ENCODE measurements at regions not wholly inside any gene's neighbourhood (a gene's known extent, or its start where the extent isn't known, plus 50 kb on each side); places are given as distances from the start of the nearest gene placed in this dataset.

DNA sequence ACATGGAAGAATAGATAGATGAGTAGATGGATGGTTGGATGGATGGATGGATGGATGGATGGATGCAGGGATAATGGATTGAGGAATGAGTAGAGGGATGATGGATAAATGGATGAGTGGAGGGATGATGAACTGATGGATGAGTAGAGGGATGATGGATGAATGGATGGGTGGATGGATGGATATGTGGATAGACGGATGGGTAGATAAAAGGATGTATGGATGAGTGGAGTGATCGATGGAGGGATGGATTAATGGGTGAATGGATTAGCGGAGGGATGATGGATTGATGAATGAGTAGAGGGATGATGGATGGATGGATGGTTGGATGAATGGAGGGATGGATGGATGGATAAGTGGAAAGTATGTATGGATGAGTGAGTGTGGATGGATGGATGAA, 533.2 kb downstream of the RFC3 start:
- no peaks in the 10 kb centered on the region for H3K79me1 ChIP-seq (ENCODE audit: insufficient read depth, low read depth, low read length, poor library complexity, severe bottlenecking)
- H3K18ac ChIP-seq (ENCODE audit: insufficient read length, low read depth, low read length), result no peak overlapping the region
- no peak overlapping the region for H2BK15ac ChIP-seq (ENCODE audit: low read depth, low read length)
- no peak overlapping the region for H3K4me2 ChIP-seq (ENCODE audit: insufficient read depth, insufficient read length, low read length)
- no peak overlapping the region for H3K14ac ChIP-seq (ENCODE audit: insufficient read depth, low read length)
- H2BK5ac ChIP-seq (ENCODE audit: insufficient read length, low read length), result no peak overlapping the region
- H2BK12ac ChIP-seq (ENCODE audit: insufficient read length, low read depth, low read length), result no peak overlapping the region
- no peaks in the 10 kb centered on the region; the same call in 1 of the 2 replicates for H3K27me3 Mint-ChIP-seq (ENCODE audit: low read depth)
- H3K4me1 ChIP-seq (ENCODE audit: insufficient read depth, low read length), result no peaks in the 10 kb centered on the region
- no peaks in the 10 kb centered on the region for H3K79me2 ChIP-seq (ENCODE audit: insufficient read depth, low read length)
- no peaks in the 10 kb centered on the region for H3K27me3 ChIP-seq (ENCODE audit: insufficient read depth, low read length)
- no peak overlapping the region for H4K8ac ChIP-seq (replicated peaks; ENCODE audit: insufficient read length, low read depth, low read length)
- no peaks in the 10 kb centered on the region for H3K9me3 ChIP-seq (ENCODE audit: control insufficient read depth, low read depth, low read length)
- H4K20me1 ChIP-seq (ENCODE audit: control insufficient read depth, insufficient read depth, insufficient read length), result no peaks in the 10 kb centered on the region
- H3K23me2 ChIP-seq (ENCODE audit: insufficient read length, low read depth, low read length, poor library complexity, severe bottlenecking), result no peaks in the 10 kb centered on the region
- H3K4me3 Mint-ChIP-seq, result no peak overlapping the region
- DNase-seq, result no peak
- no peaks in the 10 kb centered on the region; a peak in 1 of 7 replicates for H3K36me3 Mint-ChIP-seq (ENCODE audit: insufficient read depth in 1 of 3, low read depth in 3 of 3)
- no peak overlapping the region for H4K91ac ChIP-seq (ENCODE audit: insufficient read length, low read depth, low read length)
- no peak overlapping the region for H3K23ac ChIP-seq (ENCODE audit: insufficient read length, low read depth, low read length)
- H2BK20ac ChIP-seq (ENCODE audit: low read depth, low read length, poor library complexity, severe bottlenecking), result no peak overlapping the region
- 100% methylated on average over 3 of the region's 3 CpGs for WGBS (ENCODE audit: extremely low coverage, insufficient read length, low lambda C conversion rate)
- H2AFZ ChIP-seq (ENCODE audit: low read length), result no peak overlapping the region
- H2AK5ac ChIP-seq (ENCODE audit: insufficient read length, low read length), result no peak overlapping the region
- H4K5ac ChIP-seq (ENCODE audit: insufficient read length, low read depth, low read length), result no peak overlapping the region
- no peak overlapping the region for H3K4ac ChIP-seq (ENCODE audit: low read depth, low read length)
- H3K9ac ChIP-seq (ENCODE audit: extremely low read depth, insufficient read length, low read length), result no peak overlapping the region
- no peak overlapping the region for H3K27ac Mint-ChIP-seq
- no peak overlapping the region for H3K56ac ChIP-seq (ENCODE audit: insufficient read length, low read depth, low read length)
- H3K4me1 Mint-ChIP-seq, result no peaks in the 10 kb centered on the region
- H3T11ph ChIP-seq (ENCODE audit: low read length), result no peak overlapping the region
- H3K27ac ChIP-seq (ENCODE audit: insufficient read length, low read depth, low read length), result no peak overlapping the region
- no peak overlapping the region for H2BK120ac ChIP-seq (ENCODE audit: low read depth, low read length, poor library complexity, severe bottlenecking)
- no peak for TF ChIP-seq CTCF (conservative IDR thresholded peaks at IDR 0.05)
- no peaks in the 10 kb centered on the region for H3K9me3 Mint-ChIP-seq

All from H9 (cell line).